ENCODE measurements at regions not wholly inside any gene's neighbourhood (a gene's known extent, or its start where the extent isn't known, plus 50 kb on each side); places are given as distances from the start of the nearest gene placed in this dataset.

DNA sequence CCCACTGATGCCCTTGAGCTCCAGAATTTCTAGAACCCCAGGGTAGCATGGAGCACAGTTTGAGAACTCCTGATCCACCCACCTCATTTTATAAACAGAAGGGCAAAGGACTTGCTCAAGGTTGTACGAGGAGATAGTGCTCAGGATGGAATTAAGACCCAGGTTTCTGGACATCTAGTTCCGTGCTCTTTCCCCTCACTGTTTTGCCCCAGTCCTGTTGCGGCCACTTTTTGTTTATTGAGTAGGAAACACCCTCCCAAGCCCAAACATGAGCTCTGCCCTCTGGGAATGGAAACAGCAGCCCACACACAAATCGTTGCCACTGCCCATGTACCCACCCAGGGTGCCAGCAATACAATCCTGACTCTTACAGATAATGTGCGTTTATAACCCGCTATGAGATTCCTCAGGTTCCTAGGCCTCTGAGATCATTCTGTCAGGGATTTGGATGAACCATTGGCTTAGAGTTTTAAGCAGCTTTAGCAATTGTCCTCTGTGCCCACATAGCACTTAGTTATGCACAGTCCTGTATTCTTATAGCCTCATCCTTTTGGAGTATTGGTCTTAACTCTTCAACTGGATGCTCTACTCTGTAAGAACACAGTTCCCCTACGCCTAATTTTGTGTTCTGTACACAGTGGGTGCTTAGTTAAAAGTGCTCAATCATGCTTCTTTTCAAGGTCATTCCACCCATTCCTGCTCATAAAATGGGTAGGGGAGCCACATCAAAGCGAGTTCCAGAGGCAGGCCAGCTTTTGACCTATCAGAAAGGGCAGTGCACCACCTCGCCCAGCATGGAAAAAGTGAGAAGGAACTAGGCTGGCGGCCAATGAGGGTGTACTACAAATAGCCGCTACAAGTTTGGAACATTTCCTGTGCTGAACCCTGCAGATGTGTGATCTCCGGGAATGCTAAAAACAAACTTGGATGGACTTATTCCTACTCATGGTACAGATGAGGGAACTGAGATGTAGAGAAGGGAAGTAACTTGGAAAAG, 60.3 kb upstream of the IGFBP2 start:
- no peak for DNase-seq (ENCODE audit: low read depth)
- in situ Hi-C loops (cut with HindIII; ENCODE audit: low pct_unique_long_range_greater_than_20kb, low sequenced_read_pairs): no loop called here

DNA sequence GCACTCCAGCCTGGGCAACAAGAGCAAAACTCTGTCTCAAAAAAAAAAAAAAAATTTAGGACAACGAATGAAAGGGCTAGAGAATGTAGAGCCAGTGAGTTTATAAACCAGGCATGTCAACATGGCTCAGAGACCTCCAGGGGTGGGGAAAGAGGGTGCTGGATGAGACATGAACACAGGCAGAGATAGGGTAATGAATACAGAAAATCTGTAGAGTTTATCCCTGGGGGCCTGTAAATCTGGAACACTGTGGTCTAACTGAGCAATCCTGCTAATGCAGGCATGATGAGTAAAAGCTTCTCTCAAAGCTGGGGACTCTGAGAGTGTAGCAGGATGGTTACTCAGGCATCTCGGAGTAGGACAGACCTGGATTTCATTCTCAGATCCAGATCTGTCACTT, 59.2 kb upstream of the IGFBP2 start:
- in situ Hi-C loops (cut with HindIII; ENCODE audit: low pct_unique_long_range_greater_than_20kb, low sequenced_read_pairs): no loop called here
- no peak for DNase-seq (ENCODE audit: low read depth)

DNA sequence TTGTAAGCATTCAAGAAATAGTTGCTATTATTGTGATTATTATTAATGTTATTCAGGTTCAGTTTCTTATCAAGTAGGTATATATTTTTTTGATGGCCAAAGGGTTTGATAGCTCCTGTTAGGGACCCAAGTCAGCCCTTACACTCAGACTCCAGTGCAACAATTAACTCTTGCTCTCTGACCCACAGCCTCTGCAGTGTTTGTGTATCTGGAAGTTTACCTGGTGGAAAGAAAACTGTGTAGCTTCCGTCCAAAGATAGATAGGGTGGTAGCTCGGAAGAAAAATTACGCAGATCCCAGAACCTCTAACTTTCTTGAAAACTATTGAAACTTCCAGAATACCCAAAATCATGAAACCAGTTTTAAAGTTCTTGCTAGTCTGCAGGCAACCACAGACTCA, 58.6 kb upstream of the IGFBP2 start:
- no peak for DNase-seq (ENCODE audit: low read depth)

DNA sequence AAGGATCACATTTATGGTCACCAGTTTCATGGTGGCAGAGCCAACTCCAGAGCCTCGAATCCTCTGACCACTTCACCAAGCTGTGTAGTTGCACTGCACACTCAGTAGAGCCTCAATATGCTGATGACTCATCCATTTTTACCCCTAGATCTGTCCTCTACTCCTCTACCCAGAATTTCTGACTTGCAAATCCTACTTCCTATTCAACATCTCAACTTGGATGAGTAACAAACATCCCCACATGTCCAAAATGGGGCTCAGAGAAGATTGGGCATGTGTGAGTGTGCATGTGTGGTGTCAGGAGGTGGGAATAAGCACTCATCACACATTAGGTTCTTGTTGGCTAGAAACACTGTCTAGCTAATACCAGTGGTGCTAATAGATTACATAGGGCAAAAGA, 57.8 kb upstream of the IGFBP2 start:
- in situ Hi-C loops (cut with HindIII; ENCODE audit: low pct_unique_long_range_greater_than_20kb, low sequenced_read_pairs): no loop called here

More for the DNA sequence above, 58.6 kb upstream of the IGFBP2 start:
- in situ Hi-C loops (cut with HindIII; ENCODE audit: low pct_unique_long_range_greater_than_20kb, low sequenced_read_pairs): no loop called here

DNA sequence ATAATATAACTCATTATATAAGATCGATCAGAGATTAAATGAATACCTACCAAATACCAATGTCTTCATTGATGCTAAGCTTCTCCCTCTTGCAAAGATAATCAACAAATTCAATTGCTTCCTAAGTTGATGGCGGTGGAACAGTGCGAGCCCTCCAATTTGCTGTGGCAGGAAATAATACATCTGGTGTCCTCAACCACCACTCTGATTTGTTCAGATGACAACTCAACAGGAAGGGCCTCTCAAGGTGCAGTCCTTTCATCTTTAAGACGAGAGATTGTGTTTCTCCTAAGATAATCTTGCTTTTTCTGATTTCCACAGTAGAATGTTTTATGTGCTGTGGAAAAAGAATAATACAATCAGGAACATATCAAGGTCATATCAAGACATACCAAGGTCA, 56.6 kb upstream of the IGFBP2 start:
- in situ Hi-C loops (cut with HindIII; ENCODE audit: low pct_unique_long_range_greater_than_20kb, low sequenced_read_pairs): no loop called here
- no peak for DNase-seq (ENCODE audit: low read depth)

More for the DNA sequence above, 57.8 kb upstream of the IGFBP2 start:
- DNase-seq (ENCODE audit: low read depth): no peak

DNA sequence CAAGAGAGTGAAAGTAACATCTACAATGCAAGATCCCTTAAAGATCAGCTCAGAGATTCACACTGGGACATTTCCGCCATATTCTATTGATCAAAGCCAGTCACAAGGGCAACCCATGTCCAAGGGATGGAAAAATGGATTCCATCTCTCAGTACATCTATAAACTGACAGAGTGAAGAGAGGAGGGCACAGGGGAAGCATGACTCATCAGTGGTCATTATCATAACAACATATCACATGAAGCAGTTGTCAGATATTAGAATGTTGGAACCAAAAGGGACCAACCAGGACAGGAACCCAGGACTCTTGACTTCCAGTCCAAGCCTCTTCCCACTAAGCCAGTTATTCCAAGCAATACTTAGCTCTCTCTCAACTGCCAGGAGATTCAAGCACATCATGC, 54.9 kb upstream of the IGFBP2 start:
- in situ Hi-C loops (cut with HindIII; ENCODE audit: low pct_unique_long_range_greater_than_20kb, low sequenced_read_pairs): no loop called here
- no peak for DNase-seq (ENCODE audit: low read depth)

DNA sequence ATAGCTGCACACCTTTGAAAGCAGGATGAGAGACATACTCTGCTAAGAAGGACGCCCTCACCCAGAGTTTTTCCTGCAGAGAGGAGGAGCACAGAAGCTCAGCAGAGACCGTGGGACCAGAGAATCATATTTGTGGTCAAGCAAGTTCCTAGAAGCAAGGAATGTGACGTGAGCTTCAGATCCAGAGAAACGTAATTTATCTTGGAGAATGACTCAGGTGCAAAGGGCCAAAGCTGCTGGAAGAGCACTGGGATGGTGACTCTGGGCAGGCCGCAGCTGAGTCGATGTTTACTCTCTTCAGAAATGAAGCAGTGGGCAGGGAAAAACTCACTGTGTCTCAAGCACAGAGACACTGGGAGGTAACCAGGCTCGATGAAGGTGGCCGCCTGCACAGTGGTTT, 50.1 kb upstream of the IGFBP2 start:
- DNase-seq (ENCODE audit: low read depth): peak; percentile 50
- in situ Hi-C loops (cut with HindIII; ENCODE audit: low pct_unique_long_range_greater_than_20kb, low sequenced_read_pairs): no loop called here
